HG03097 (cell line): ENCODE measurements at regions not wholly inside any gene's neighbourhood (a gene's known extent, or its start where the extent isn't known, plus 50 kb on each side); places are given as distances from the start of the nearest gene placed in this dataset.

ENCODE experiments used
- ATAC-seq: cut with Tn5 transposase; IDR thresholded peaks from one replicate; pipeline ENCODE4 v1.9.1; 2021; ENCODE audit not compliant: unreplicated experiment, low FRiP score

GRCh38 chr18:75574187-75574586 lies 146.7 kb upstream of the SMIM21 start:
- no peak for ATAC-seq

- no peak for ATAC-seq
These were observed 135.6 kb upstream of the SMIM21 start for GRCh38 chr18:75563150-75563549.

- ATAC-seq = no peak
These were observed 134.7 kb upstream of the SMIM21 start for GRCh38 chr18:75562216-75562615.

- ATAC-seq = no peak
These were observed 131.3 kb upstream of the SMIM21 start for GRCh38 chr18:75558790-75559189.

GRCh38 chr18:75556841-75557240 lies 129.3 kb upstream of the SMIM21 start:
- ATAC-seq = no peak

- no peak for ATAC-seq
These were observed 127.2 kb upstream of the SMIM21 start for GRCh38 chr18:75554644-75555185.

GRCh38 chr18:75554176-75554575 lies 126.7 kb upstream of the SMIM21 start:
- ATAC-seq = no peak

- ATAC-seq = no peak
These were observed 125.5 kb upstream of the SMIM21 start for GRCh38 chr18:75553021-75553420.

GRCh38 chr18:75551071-75551470 lies 123.6 kb upstream of the SMIM21 start:
- ATAC-seq = no peak

- ATAC-seq = no peak
These were observed 120.9 kb upstream of the SMIM21 start for GRCh38 chr18:75548353-75548905.

- no peak for ATAC-seq
These were observed 119.5 kb upstream of the SMIM21 start for GRCh38 chr18:75546964-75547363.

- ATAC-seq = no peak
These were observed 117.7 kb upstream of the SMIM21 start for GRCh38 chr18:75545189-75545588.

- ATAC-seq = no peak
These were observed 117.0 kb upstream of the SMIM21 start for GRCh38 chr18:75544496-75544895.

GRCh38 chr18:75544051-75544481 lies 116.6 kb upstream of the SMIM21 start:
- no peak for ATAC-seq

GRCh38 chr18:75538727-75539126 lies 111.2 kb upstream of the SMIM21 start:
- no peak for ATAC-seq

- ATAC-seq = no peak
These were observed 106.4 kb upstream of the SMIM21 start for GRCh38 chr18:75533950-75534349.

- ATAC-seq = no peak
These were observed 105.7 kb upstream of the SMIM21 start for GRCh38 chr18:75533209-75533608.

GRCh38 chr18:75531851-75532459 lies 104.5 kb upstream of the SMIM21 start:
- ATAC-seq = no peak

GRCh38 chr18:75531212-75531850 lies 103.8 kb upstream of the SMIM21 start:
- ATAC-seq = no peak

- ATAC-seq = no peak
These were observed 103.2 kb upstream of the SMIM21 start for GRCh38 chr18:75530566-75531211.

- ATAC-seq = no peak
These were observed 102.6 kb upstream of the SMIM21 start for GRCh38 chr18:75530118-75530517.
